ENCODE measurements at regions not wholly inside any gene's neighbourhood (a gene's known extent, or its start where the extent isn't known, plus 50 kb on each side); places are given as distances from the start of the nearest gene placed in this dataset.

DNA sequence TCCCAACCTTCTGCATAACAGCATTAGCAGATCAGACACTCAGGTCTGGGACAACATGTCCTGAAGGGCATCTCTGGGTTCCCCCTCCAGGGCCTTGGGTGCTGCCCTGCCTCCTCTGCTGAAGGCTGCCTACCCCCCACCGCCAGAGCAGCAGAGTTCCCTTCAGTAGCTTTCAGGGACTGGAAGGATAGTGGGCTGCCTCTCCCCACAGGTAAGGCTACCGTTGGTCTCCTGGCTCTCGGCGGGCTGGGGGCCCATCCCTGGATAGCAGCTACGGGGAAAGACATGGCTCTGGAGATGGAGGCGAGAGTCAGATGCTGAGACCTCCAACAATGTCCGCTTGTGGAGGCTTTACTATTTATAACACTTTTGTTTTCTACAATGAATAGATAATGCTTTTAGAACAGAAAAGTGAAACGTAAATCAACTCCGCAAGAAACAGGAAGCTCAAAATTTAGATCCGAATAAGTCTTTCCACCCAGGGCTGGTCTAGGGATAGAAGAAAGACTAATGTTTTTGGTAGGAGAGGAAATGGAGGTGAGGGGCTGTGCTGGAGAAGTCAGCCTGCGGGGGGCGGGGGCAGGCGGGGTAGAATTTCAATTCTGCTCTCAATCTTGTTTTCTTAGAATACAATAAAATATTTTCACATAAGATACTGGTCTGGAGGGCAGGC lies 58.4 kb downstream of the ARL4C start:
- DNase-seq (ENCODE audit: low read depth, low spot score): no peak

DNA sequence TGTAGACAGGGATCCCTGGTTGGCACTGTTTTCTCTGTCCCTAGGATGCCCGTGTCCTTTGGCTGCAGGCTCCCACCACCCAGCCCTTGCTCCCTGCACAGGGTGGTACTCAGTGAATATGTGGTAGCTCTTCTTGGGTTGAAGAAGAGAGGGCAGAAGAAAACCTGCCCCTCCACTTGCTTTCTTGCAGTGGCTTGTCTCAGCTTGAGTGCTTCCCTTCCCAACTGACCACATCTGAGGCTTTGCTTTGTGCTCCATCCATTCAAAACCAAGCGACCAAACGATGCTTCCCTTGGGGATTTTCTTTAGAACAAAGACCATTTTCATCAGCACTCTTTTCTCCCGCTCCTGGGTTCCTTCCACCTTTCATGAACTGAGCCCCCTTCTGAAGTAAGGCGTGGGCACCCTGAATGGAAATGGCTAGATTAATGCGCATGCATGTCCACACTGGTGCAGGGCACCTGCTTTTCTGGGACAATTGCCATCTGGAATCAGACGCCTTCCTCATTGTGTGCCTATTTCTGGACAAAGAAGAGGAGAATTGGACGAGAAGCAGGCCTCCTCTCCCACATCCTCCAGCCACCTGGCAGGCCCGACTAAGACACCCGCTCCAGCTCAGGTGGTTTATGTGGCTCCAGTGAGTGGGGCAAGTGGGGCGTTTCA lies 59.1 kb downstream of the ARL4C start:
- no peak for DNase-seq (ENCODE audit: low read depth, low spot score)

DNA sequence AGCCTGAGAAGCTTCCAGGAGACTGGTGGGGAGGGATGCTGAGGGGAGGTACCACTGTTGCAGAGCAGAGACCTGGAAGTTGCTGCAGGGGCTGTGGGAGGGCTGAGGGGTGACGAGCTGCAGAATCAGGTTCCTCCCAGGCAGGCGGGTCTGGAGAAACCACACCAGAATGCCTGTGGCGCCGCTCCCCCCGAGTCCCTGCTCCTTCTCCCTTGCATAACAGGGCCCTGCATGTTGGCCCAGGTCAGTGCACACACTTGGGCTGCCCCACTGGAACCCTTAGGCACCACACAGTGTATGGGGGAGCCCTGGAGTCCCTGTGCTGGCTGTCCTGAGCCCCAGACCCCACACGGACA lies 60.4 kb downstream of the ARL4C start:
- DNase-seq (ENCODE audit: low read depth, low spot score): no peak

DNA sequence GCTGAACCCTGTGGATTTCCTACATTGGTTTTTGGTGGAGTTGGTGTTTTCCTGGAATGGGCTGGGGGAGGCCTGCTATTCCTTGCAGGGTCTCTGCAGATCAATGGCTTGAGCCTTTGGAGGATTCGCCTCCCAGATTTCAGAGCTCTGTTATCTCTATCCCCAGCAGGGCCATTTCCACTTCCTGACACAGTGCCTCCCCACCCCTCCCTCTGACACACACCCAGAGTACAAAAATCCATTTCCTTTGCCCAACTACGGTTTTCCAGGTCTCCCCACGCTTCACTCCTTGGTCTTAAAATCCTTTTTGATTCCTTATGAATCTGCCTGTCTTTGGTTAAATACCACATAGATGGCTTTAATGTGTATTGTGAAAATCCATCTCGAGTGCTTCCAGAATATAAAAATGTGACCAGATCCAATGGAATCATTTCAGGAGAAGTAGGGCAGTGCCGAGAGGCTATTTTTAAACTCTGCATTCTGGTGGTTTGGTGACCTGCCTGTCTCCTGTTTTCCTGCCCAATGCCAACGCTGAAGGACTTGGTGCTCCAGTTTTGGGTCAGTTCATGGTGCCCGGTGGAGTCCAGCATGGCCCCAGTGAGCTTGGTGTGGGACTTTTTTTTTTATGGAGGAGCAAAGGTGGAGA lies 60.9 kb downstream of the ARL4C start:
- DNase-seq (ENCODE audit: low read depth, low spot score): no peak

DNA sequence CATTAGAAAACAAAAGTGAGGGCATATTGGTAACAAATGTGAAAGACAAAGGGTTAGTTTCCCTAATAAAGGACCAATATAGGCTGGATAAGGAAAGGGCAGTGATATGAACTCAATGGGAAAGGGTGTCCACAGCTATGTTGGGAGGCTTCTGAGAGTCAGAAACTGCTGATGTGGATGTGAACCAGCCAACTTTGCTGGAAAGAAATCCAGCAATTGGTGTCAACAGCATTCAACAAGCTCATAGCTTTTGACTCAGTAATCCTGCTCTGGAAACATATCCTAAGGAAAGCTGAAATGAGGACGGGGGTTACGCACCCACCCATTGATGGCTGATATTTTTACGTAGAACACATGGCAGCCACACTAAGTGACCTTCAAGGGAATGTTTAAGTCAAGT lies 63.7 kb downstream of the ARL4C start:
- DNase-seq (ENCODE audit: low read depth, low spot score): no peak

DNA sequence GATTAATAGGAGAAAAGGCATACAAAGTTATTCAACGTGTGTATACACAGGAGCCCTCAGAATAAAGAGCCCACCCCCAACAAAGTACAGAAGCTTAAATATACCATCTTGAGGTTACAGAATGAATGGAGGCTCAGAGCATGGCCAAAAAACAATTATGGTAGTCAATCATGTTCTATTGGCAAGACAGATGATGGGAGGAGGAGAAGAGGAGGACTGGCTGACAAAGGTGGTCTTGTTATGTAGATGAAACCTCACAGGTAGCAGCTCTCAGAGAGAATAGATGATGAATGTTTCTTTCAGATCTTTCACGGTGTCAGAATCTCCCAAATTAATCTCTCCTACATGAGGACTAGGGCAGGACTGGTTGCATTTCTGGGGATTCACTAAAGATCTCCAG lies 66.0 kb downstream of the ARL4C start:
- no peak for DNase-seq (ENCODE audit: low read depth, low spot score)

DNA sequence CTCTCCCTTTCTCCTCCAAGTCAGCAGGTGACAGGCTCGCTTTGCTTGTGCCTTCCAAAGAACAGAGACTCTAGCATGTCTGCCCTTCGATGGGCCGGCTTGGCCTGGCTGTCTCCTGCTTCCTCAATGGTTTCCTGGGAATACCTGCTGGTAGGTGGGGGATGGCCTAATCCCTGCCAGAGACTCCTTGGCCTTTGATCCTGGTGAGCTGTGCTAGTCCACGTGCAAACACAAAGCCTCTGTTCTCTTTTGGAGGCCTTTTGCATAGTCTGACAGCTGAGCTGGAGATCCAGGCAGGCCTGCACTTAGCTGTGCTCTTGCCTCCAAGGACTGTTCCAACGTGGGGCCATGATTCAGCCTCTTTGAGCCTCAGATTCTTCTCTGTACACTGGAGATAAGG lies 67.6 kb downstream of the ARL4C start:
- no peak for DNase-seq (ENCODE audit: low read depth, low spot score)

DNA sequence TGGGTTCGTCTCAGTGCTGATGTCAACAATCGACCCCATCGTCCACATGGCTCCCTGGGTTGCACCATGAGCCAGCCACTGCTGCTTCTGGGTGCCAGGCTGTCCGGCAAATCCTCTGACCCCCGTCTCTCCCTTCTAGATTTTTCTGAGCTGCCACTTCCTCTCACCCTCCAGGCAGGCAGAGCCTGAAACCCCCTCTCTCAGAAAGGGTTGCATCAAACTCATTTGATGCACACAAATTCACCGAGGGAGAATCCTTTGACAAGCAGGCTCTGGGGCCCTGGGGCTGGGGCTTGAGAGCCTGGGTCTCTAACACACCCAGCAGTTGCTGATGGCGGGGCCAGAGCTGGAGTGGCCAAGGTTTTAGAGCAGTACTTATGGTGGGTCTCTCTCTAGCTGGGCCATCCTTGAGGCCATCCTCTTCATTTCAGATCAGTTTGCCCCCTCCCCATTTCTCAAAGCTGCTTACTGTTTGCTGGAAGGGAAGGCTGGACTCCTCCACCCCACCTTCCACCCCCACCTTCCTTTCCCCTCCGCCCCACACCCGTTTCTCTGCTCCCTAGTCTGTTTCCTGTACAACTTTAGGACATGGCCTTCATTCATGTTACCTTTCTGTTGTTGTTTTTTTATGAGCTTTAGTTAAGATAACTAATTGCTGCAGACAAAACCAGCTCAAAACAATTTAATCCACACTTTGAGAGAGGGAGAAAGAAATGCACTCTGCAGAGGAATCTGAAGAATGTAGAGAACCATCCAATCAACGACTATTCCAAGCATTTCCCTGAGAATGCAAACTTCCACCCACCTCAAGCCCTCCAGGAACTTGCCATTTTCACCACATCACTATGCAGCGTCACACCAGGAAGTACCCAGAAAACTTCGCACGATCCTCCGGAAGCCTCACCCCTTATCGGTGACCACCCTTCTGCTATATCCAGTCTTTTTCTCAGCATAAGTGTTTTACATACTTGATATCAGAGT lies 69.5 kb downstream of the ARL4C start:
- peak; percentile 95 for DNase-seq (ENCODE audit: low read depth, low spot score)

DNA sequence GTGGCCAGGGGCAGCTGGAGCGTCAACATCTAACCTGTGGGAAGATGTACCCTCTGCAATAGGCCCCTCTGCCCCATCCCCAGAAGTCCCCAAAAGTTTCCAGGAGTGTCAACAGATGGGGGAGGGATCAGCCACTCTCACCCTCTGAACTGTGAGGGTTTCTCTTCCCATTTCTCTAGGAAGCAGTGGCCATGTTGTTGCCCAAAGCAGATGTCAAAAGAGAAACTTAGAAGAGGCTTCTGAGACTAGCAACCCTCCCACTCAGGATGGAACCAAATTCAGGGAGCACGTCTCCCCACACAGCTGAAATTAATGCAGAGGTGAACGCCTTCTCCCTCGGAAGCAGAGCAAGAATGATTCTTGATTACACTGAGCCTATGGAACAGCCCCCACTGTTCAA lies 70.3 kb downstream of the ARL4C start:
- DNase-seq (ENCODE audit: low read depth, low spot score): no peak

DNA sequence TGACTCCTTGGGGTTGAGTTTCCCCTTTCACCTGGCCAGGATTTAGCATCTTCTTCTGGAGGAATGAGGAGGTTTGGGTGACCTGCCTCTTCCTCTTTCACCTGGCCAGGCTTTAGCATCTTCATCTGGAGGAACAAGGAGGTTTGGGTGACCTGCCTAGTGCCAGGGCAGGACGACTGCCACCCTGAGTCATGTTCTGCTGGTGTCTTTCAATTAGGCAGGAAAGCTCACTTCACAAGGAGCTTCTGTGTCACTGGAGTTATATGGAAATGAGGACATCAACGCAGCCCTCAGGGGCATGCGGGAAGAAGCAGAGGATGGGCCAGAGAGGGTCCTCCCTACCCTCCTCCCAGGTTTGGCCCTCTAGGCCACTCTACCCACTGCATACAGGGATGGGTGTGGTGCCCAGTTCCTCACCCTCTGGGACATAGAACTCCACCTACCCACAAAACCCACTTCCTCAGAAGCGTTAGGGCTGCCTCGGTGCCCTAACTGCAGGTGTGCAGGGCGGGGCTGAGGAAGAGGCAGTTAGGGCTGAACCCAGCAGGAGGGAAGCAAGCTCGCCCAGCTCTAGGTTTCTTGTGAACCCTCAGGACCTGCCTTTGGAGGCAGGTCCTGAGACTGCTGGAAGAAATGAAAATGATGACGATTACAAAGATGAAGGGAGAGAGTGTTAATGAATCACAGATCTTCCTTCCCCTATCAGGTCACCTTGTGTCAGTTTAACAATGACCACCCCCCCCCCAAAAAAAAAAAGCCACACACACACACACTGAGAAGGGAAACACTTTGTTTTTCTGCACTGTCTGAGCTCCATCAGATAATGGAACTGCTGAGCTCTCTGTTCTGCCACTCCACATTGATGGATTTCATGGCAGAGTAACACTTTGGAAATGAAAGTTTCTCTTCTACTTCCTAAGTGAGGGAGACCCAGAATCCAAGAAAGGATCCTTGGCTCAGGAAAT lies 71.0 kb downstream of the ARL4C start:
- no peak for DNase-seq (ENCODE audit: low read depth, low spot score)

DNA sequence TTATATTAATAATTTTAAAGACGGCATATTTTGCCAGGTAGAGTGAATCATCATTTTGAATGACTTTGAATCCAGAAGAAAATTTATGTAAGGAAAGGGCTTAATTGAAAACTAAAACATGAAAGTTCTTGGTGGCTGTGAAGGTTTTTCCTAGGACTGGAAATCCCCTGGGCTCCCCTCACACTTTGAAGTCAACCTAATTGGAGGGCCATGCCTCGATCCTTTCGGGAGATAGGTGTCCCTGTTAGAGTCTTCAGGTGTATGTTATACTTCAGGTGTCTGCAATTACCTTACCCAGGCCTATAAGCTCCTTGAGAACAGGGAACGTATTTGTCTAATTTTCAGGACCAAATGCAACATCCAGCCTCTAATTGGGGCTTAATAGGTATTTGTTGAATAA lies 73.0 kb downstream of the ARL4C start:
- no peak for DNase-seq (ENCODE audit: low read depth, low spot score)

DNA sequence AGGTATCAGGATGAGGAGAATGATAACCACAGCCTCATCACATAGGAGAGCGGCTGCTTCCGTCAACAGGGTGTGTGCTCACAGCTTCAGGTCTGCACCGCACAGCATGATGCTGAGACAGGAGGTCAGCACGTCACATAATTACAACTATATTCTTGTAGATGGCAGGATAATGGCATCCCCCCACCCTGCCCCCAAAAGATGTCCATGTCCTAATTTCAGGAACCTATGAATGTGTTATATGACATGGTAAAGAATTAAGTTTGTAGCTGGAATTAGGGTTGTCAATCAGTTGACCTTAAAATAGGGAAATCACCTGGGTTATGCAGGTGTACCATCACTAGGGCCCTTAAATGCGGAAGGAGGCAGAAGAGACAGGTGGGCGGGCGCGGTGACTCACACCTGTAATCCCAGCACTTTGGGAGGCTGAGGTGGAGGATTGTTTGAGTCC lies 73.9 kb downstream of the ARL4C start:
- DNase-seq (ENCODE audit: low read depth, low spot score): no peak

DNA sequence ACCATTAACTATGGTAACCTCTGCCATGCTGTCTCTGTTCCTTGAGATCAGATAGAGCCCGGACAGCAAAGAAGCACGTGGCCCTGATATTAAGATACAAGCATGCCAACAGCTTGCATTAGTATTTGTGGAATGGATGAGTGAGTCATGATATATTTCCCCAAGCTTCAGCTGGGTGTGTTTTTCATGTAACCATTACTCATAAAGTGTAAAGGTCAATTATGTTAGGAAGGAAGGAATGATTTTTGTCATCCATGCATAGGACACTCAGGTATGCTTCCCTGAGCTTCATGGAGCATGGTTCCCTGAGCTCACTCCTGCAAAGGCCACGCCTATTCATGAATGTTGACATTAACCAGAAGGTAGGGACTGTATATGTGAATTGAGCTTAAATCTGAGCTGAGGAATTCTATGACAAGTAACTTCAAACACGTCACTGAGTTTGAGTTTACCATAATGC lies 74.6 kb downstream of the ARL4C start:
- peak; percentile 75 for DNase-seq (ENCODE audit: low read depth, low spot score)

DNA sequence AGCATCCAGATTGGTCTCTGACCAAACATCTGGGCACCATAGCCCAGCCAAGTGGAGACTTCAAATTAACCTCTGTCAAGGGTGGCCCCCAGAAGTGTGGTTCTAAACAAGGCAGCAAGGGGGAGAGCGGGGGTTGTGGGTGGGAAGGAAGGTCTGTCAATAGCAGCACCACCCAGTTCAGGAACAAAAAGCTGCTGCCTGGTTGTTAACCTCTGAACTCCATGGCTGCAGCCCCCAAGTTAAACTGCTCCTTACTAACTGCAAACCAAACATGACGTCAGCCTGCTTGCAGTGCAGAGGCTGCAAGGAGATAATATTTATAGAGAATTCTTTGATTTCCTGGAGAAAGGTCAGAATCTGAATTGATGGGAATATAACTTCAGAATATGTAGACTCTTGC lies 76.5 kb downstream of the ARL4C start:
- DNase-seq (ENCODE audit: low read depth, low spot score): no peak

DNA sequence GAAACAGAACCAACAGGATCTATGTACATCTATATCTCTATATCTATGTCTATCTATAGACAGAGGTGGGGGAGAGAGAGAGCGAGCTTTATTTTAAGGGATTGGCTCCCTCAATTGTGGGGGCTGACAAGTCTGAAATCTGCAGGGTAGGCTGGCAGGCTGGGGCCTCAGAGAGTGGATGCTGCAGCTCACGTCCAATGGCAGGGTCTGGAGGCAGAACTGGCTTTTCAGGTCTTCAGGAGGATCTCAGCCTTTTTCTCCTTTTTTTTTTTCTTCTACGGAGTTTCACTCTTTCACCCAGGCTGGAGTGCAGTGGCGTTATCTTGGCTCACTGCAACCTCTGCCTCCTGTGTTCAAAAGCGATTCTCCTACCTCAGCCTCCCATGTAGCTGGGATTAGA lies 77.2 kb downstream of the ARL4C start:
- no peak for DNase-seq (ENCODE audit: low read depth, low spot score)

DNA sequence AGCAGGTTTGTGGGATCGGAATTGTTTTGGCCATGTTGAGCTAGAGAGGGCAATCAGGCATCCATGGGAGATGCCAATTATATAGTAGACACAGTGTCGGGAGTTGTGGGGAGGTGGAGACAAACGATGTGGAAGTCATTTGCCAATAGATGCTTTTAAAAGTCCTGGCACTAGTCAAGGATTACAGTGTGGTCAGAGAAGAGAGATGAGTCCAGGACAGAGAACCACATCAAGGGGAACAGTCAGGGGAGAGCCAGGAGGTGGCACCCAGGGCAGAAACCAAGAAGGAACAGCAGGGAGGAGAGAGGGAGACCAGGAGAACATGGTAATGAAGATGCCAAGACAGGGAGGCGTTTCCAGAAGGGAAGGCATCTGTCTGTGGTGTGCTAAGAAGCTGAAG lies 81.2 kb downstream of the ARL4C start:
- DNase-seq (ENCODE audit: low read depth, low spot score): no peak

DNA sequence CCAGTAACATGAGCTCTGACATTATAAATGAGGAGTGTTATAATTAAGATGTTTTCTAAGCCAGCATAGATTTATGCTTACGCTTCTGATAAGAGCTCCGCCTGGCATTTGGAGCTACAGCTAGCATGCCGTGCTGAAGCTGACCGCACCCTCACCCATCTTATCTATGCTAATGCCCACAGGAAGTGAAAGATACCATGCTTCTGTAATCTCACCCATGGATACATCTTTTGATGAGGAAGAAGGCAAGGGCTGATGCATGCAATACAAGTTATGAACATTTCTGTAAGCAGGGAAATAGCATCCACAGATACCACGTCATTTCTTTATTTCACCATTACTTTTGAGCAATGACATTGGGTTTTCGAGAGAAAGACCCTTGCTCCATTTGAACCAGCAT lies 82.3 kb downstream of the ARL4C start:
- no peak for DNase-seq (ENCODE audit: low read depth, low spot score)

DNA sequence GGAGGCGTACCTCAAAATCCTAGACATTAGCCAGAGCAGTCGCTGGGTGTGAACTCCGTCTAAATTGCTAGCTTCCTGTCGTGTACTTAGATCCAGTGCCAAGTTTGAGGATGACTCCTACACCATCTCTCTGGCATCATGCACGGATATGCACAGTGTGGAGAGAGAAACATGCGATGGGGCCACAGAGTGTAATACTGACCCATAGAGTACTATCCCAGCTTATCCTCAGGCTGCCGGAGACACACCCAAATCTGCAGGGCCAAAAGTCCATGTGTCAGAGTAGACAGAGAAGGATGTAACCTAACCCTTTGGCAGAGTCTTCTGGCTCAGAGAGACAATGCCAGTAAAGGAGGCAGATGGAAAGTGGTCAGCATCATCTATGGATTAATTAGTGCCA lies 84.2 kb downstream of the ARL4C start:
- DNase-seq (ENCODE audit: low read depth, low spot score): no peak

DNA sequence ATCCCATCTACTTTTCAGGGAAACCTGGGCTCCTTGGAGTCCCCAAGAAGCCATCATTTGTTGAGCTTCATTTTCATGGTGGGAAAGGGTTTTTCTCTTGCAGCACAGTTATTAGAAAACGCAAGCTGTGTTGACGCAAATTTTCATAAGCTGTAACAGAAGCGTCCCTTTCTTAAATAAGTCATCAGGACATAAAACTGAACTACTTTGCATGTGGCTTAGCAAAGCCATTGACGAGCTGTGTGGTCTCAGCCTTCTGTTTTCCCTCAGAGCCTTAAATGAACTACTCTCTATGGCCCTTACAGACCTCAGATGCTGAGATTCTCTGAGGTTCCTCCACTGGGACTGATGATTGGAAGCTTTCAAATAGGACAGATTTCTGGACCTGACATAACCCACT lies 85.1 kb downstream of the ARL4C start:
- DNase-seq (ENCODE audit: low read depth, low spot score): no peak

DNA sequence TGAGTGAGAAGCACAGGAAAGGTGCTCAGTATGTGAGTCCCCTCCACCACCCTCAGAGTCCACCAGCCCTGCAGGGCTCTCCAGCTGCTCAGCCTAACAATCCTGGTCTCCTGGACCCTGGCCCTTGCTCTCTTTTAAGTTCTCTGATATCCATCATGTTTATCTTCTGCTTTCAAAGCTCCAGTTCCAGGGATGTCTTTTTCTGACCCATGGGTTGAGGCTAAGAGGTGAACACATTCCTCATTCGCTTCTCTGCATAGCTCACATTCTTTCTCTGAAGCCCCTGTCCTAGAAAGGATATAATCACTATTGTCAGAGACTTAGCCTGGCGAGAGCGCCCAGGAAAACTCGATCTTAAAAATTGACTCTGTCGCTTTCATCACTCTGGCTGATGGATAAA lies 86.4 kb downstream of the ARL4C start:
- no peak for DNase-seq (ENCODE audit: low read depth, low spot score)

DNA sequence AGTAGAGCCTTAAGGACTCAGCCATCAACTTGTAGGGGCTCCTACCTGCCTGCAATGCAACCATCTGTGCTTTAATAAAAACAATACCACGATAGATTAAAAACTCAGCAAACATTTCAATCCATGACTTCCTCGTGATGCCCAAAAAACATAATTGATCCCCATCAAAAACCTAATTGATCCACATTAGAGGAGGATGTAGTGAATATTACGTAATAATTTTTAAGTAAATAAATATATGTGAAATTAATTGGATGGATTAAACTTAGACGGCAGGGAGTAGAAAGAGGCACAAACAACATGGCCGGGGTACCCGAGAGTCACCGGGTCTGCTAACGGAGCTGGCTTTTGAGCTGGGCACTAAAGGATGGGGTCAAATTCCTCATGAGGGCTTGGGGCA lies 87.3 kb downstream of the ARL4C start:
- DNase-seq (ENCODE audit: low read depth, low spot score): no peak
